ENCODE measurements at regions not wholly inside any gene's neighbourhood (a gene's known extent, or its start where the extent isn't known, plus 50 kb on each side); places are given as distances from the start of the nearest gene placed in this dataset.
"Not testable (repeated sequence)": the region's sequence is repeated elsewhere in the genome, so short reads cannot be mapped to it uniquely, and the experiment has no call there.

GRCh38 chr2:31748041-31748440 is 167.3 kb upstream of the SRD5A2 start:
- CTCF ChIA-PET = no interaction called here
- POLR2A ChIA-PET = no interaction called here

- ChIA-PET CTCF (no interaction called here), POLR2A (no interaction called here)
Observed at GRCh38 chr2:31739161-31739560, 158.4 kb upstream of the SRD5A2 start.

GRCh38 chr2:31736695-31737454 is 156.1 kb upstream of the SRD5A2 start:
- POLR2A ChIA-PET = no interaction called here

GRCh38 chr2:31735716-31736115 is 155.0 kb upstream of the SRD5A2 start:
- ChIA-PET CTCF (no interaction called here), POLR2A (no interaction called here)

More at GRCh38 chr2:31736695-31737454, 156.1 kb upstream of the SRD5A2 start:
- CTCF ChIA-PET = no interaction called here

- ChIA-PET CTCF (no interaction called here), POLR2A (no interaction called here)
Observed at GRCh38 chr2:31729442-31730092, 148.8 kb upstream of the SRD5A2 start.

- ChIA-PET CTCF (no interaction called here), POLR2A (no interaction called here)
Observed at GRCh38 chr2:31729065-31729439, 148.3 kb upstream of the SRD5A2 start.

GRCh38 chr2:31728406-31729064 is 147.8 kb upstream of the SRD5A2 start:
- ChIA-PET POLR2A (no interaction called here), CTCF (no interaction called here)

GRCh38 chr2:31726457-31726856 is 145.7 kb upstream of the SRD5A2 start:
- CTCF ChIA-PET = no interaction called here
- POLR2A ChIA-PET = no interaction called here

- ChIA-PET CTCF (no interaction called here), POLR2A (interaction anchor here (0.7 kb wide), 1 partner anchor 435 kb away, joined by 3 read pairs; no protein-coding TSS in a partner anchor)
Observed at GRCh38 chr2:31725444-31725843, 144.7 kb upstream of the SRD5A2 start.

GRCh38 chr2:31711737-31712136 is 131.0 kb upstream of the SRD5A2 start:
- ChIA-PET CTCF (no interaction called here), POLR2A (no interaction called here)

GRCh38 chr2:31710121-31710520 is 129.4 kb upstream of the SRD5A2 start:
- CTCF ChIA-PET = no interaction called here
- POLR2A ChIA-PET = no interaction called here

GRCh38 chr2:31707992-31708391 is 127.3 kb upstream of the SRD5A2 start:
- ChIA-PET POLR2A (no interaction called here), CTCF (interaction anchor here (0.6 kb wide), 1 partner anchor 18 kb away, joined by 4 read pairs; no protein-coding TSS in a partner anchor)

- ChIA-PET CTCF (interaction anchor here (1.3 kb wide), 1 partner anchor 11 kb away, joined by 3 read pairs; no protein-coding TSS in a partner anchor), POLR2A (no interaction called here)
Observed at GRCh38 chr2:31704561-31705212, 123.9 kb upstream of the SRD5A2 start.

GRCh38 chr2:31703253-31703652 is 122.5 kb upstream of the SRD5A2 start:
- CTCF ChIA-PET = interaction anchor here (1.3 kb wide), 1 partner anchor 9 kb away, joined by 3 read pairs; no protein-coding TSS in a partner anchor

GRCh38 chr2:31698722-31699121 is 118.0 kb upstream of the SRD5A2 start:
- ChIA-PET CTCF (no interaction called here), POLR2A (no interaction called here)

More at GRCh38 chr2:31703253-31703652, 122.5 kb upstream of the SRD5A2 start:
- POLR2A ChIA-PET = no interaction called here

GRCh38 chr2:31696068-31696467 is 115.3 kb upstream of the SRD5A2 start:
- POLR2A ChIA-PET = no interaction called here
- CTCF ChIA-PET = no interaction called here

- POLR2A ChIA-PET = no interaction called here
- CTCF ChIA-PET = interaction anchor here (1.3 kb wide), 1 partner anchor 9 kb away, joined by 3 read pairs; no protein-coding TSS in a partner anchor
Observed at GRCh38 chr2:31694444-31694843, 113.7 kb upstream of the SRD5A2 start.

- CTCF ChIA-PET = interaction anchor here (1.3 kb wide), 1 partner anchor 10 kb away, joined by 3 read pairs; no protein-coding TSS in a partner anchor
- POLR2A ChIA-PET = no interaction called here
Observed at GRCh38 chr2:31693882-31694281, 113.1 kb upstream of the SRD5A2 start.

- CTCF ChIA-PET = no interaction called here
- POLR2A ChIA-PET = no interaction called here
Observed at GRCh38 chr2:31688282-31688681, 107.5 kb upstream of the SRD5A2 start.

- POLR2A ChIA-PET, CTCF ChIA-PET: not testable (repeated sequence)
Observed at GRCh38 chr2:31683506-31683905, 102.8 kb upstream of the SRD5A2 start.

Measured in activated CD8-positive, alpha-beta memory T cell treated with anti-CD3 and anti-CD28 coated beads for 36 hours (primary cell).